ENCODE measurements at regions not wholly inside any gene's neighbourhood (a gene's known extent, or its start where the extent isn't known, plus 50 kb on each side); places are given as distances from the start of the nearest gene placed in this dataset.

DNA sequence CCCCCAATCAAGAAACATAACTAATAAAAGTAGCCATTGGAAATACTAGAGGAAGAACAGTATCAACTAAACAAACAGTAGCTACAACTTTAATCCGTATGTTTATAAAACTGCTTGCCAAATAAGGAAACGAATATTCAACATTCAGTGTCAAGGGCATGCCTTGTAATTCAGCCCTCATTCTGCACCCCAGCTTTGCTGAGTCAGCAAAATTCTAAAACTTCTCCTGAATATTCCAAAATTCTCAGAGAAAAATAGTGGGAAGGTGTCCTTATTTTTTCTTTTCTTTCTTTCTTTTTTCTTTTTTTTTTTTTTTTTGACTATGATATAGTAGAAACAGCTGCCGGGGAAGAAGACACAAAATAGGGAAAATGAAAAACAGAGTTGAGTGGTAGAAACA lies 344.8 kb upstream of the MAGEC2 start:
- CTCF ChIA-PET, result no interaction called here

DNA sequence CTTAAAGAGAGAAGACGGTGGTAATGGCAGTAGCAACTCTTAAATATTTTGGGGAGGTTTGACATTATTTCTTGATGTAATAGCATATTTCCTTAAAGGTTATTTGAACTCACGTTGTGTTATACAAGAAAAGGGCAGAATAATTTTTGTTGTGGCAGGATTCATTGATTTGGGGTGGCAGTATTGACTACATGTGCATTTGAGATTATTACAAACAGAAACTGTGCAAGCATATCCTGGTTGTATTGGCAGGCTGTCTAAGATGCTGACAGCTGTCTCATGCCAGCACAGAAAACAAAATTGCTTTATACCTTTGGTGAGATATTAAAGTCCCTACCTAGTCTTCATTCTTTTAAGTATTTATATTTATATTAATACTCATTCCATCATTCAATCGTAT lies 300.7 kb upstream of the MAGEC2 start:
- Histone ChIP-seq H3K4me2 (no peak overlapping the region), H3K4me1 (no peaks in the 10 kb centered on the region), H3K4me3 (no peak overlapping the region), H3K9me3 (no peaks in the 10 kb centered on the region), H3K27ac (no peak overlapping the region)
- POLR2A ChIA-PET, result no interaction called here
- ATAC-seq (no peak), FAIRE-seq (no peak), DNase-seq (ENCODE audit: low read depth in 1 of 2, low spot score in 1 of 2) (no peak)
- WGBS (ENCODE audit: missing lambda C conversion rate), result 5% methylated on average over 3 of the region's 3 CpGs
- CTCF ChIA-PET, result no interaction called here
- TF ChIP-seq BHLHE40 (IDR thresholded peaks at IDR 0.05; ENCODE audit: low read depth, low read length), result no peak
- TF ChIP-seq CHD4 (IDR thresholded peaks at IDR 0.05; ENCODE audit: borderline replicate concordance), result no peak
- no peak for TF ChIP-seq HES2 (IDR thresholded peaks at IDR 0.05)
- TF ChIP-seq HOXB13 (CRISPR knock-in tag; IDR thresholded peaks at IDR 0.05; ENCODE audit: low read depth), result no peak
- no peak for TF ChIP-seq HMGXB4 (CRISPR knock-in tag; IDR thresholded peaks at IDR 0.05; ENCODE audit: borderline replicate concordance)
- TF ChIP-seq REST (IDR thresholded peaks at IDR 0.05), result no peak
- no peak for TF ChIP-seq CHD2 (IDR thresholded peaks at IDR 0.05; ENCODE audit: low read length, partially characterized antibody)
- no peak for TF ChIP-seq JUN (IDR thresholded peaks at IDR 0.05)
- no peak for TF ChIP-seq ELK1 (IDR thresholded peaks at IDR 0.05; ENCODE audit: low read depth, low read length)
- TF ChIP-seq, protein P1, sequence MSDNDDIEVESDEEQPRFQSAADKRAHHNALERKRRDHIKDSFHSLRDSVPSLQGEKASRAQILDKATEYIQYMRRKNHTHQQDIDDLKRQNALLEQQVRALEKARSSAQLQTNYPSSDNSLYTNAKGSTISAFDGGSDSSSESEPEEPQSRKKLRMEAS (IDR thresholded peaks at IDR 0.05), result no peak
- TF ChIP-seq HDAC2 (IDR thresholded peaks at IDR 0.05), result no peak
- no peak for TF ChIP-seq HOXB5 (CRISPR knock-in tag; IDR thresholded peaks at IDR 0.05)

More for the DNA sequence above, 344.8 kb upstream of the MAGEC2 start:
- POLR2A ChIA-PET, result no interaction called here
- ATAC-seq (no peak), DNase-seq (ENCODE audit: low read depth in 1 of 2, low spot score in 1 of 2) (no peak), FAIRE-seq (peak; percentile 7)
- no peak overlapping the region for H3K4me2 ChIP-seq
- 19% methylated on average over 3 of the region's 3 CpGs for WGBS (ENCODE audit: missing lambda C conversion rate)
- no peak overlapping the region for H3K4me3 ChIP-seq
- H3K9me3 ChIP-seq, result no peaks in the 10 kb centered on the region
- no peaks in the 10 kb centered on the region for H3K4me1 ChIP-seq
- TF ChIP-seq MAFK (IDR thresholded peaks at IDR 0.05; ENCODE audit: partially characterized antibody) (peak; percentile 94), POLR2AphosphoS2 (conservative IDR thresholded peaks at IDR 0.05; ENCODE audit: low read length) (no peak)
- H3K27ac ChIP-seq, result no peak overlapping the region

- Histone ChIP-seq H3K9me3 (no peaks in the 10 kb centered on the region), H3K27ac (no peak overlapping the region), H3K4me1 (no peaks in the 10 kb centered on the region), H3K4me2 (no peak overlapping the region), H3K4me3 (no peak overlapping the region)
- DNase-seq (ENCODE audit: low read depth in 1 of 2, low spot score in 1 of 2) (no peak), FAIRE-seq (peak; percentile 84), ATAC-seq (no peak)
- WGBS (ENCODE audit: missing lambda C conversion rate), result 19% methylated on average over 5 of the region's 5 CpGs
- ChIA-PET POLR2A (no interaction called here), CTCF (no interaction called here)
- TF ChIP-seq KDM5A (IDR thresholded peaks at IDR 0.05) (no peak), GATA3 (IDR thresholded peaks at IDR 0.05; ENCODE audit: borderline replicate concordance) (no peak), RARB (CRISPR knock-in tag; IDR thresholded peaks at IDR 0.05) (no peak), RNF2 (IDR thresholded peaks at IDR 0.05; ENCODE audit: borderline replicate concordance, low read depth) (no peak), REST (IDR thresholded peaks at IDR 0.05) (no peak), KDM1A (IDR thresholded peaks at IDR 0.05; ENCODE audit: low read depth) (no peak), TFCP2L1 (CRISPR knock-in tag; IDR thresholded peaks at IDR 0.05) (no peak), JUN (IDR thresholded peaks at IDR 0.05) (no peak), MAZ (IDR thresholded peaks at IDR 0.05; ENCODE audit: borderline replicate concordance, low read depth, low read length) (no peak), CBX8 (IDR thresholded peaks at IDR 0.05) (no peak)
- TF ChIP-seq, protein P2, sequence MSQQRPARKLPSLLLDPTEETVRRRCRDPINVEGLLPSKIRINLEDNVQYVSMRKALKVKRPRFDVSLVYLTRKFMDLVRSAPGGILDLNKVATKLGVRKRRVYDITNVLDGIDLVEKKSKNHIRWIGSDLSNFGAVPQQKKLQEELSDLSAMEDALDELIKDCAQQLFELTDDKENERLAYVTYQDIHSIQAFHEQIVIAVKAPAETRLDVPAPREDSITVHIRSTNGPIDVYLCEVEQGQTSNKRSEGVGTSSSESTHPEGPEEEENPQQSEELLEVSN (IDR thresholded peaks at IDR 0.05; ENCODE audit: borderline replicate concordance, low read depth), result no peak
Observed at GRCh38 chrX:142503967-142504643, 299.0 kb upstream of the MAGEC2 start.

All from A549 (cell line).